Glutamatergic neuron (in vitro differentiated cells): ENCODE measurements at regions not wholly inside any gene's neighbourhood (a gene's known extent, or its start where the extent isn't known, plus 50 kb on each side); places are given as distances from the start of the nearest gene placed in this dataset.

Source experiments
- DNase-seq: peaks from one replicate; pipeline ENCODE4 v3.0.0; 2022
- H3K27ac Mint-ChIP-seq: one replicate; pipeline ENCODE4 v1.8.0; 2020; ENCODE audit warnings: mild to moderate bottlenecking, mixed read lengths, inconsistent platforms; ENCODE audit not compliant: unreplicated experiment
- H3K27me3 Mint-ChIP-seq: one replicate; pipeline ENCODE4 v1.8.0; 2020; ENCODE audit warnings: mild to moderate bottlenecking, moderate library complexity, mixed read lengths, inconsistent platforms; ENCODE audit not compliant: unreplicated experiment
- H3K36me3 Mint-ChIP-seq: one replicate; pipeline ENCODE4 v1.8.0; 2020; ENCODE audit warnings: mild to moderate bottlenecking, mixed read lengths, inconsistent platforms; ENCODE audit not compliant: unreplicated experiment
- H3K4me1 Mint-ChIP-seq: one replicate; pipeline ENCODE4 v1.8.0; 2020; ENCODE audit warnings: mild to moderate bottlenecking, low read depth, mixed read lengths, inconsistent platforms; ENCODE audit not compliant: unreplicated experiment
- H3K4me3 Mint-ChIP-seq: one replicate; pipeline ENCODE4 v1.8.0; 2020; ENCODE audit warnings: mild to moderate bottlenecking, mixed read lengths, inconsistent platforms; ENCODE audit not compliant: unreplicated experiment
- H3K9me3 Mint-ChIP-seq: one replicate; pipeline ENCODE4 v1.8.0; 2020; ENCODE audit warnings: mild to moderate bottlenecking, moderate library complexity, mixed read lengths, inconsistent platforms; ENCODE audit not compliant: unreplicated experiment
- TF ChIP-seq, protein P1 (sequence below): fragments of 200-600 bp; sonication (generic); IDR thresholded peaks from one replicate; pipeline ENCODE4 v1.5.0; 2021; ENCODE audit not compliant: partially characterized antibody, unreplicated experiment

DNA sequence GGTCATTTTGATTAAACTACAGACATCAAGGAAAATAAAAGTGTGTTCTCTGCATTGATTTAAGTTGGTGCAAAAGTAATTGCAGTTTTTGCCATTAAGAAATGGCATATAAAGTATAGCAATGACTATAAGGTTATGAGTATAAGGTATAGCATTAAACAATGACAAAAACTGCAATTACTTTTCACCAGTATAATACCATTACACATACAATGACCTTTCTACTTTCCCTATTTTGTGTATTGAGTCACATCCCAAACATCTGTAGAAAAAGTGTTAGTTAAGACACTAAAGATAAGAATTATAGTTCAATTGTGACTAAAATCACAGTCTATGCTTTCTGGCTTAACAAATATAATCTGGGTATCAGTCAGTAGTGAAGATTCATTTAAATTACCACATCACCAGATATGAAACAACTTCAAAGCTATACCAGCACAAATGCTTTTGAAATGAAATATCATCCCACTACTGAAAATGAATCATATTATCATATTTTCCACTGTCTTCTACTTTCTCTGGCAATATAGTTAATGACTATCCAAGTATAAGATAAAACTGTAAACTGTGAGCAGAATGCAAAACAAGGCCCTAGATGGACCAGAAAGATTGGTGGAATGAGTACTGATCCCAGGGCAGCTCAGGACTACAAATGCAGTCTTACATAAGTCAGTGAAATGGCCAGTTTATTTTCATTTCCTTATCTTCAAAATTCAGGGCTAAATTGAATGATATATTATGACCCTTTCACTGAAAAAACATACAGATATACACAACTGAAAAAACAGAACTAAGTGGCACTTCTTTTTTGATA is 241.1 kb downstream of the ANTXR2 start:
- H3K27ac Mint-ChIP-seq, result no peak overlapping the region
- H3K4me3 Mint-ChIP-seq, result no peak overlapping the region
- TF ChIP-seq, protein P1, sequence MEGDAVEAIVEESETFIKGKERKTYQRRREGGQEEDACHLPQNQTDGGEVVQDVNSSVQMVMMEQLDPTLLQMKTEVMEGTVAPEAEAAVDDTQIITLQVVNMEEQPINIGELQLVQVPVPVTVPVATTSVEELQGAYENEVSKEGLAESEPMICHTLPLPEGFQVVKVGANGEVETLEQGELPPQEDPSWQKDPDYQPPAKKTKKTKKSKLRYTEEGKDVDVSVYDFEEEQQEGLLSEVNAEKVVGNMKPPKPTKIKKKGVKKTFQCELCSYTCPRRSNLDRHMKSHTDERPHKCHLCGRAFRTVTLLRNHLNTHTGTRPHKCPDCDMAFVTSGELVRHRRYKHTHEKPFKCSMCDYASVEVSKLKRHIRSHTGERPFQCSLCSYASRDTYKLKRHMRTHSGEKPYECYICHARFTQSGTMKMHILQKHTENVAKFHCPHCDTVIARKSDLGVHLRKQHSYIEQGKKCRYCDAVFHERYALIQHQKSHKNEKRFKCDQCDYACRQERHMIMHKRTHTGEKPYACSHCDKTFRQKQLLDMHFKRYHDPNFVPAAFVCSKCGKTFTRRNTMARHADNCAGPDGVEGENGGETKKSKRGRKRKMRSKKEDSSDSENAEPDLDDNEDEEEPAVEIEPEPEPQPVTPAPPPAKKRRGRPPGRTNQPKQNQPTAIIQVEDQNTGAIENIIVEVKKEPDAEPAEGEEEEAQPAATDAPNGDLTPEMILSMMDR, result no peak
- peaks cover 11% of the 10 kb centered on the region for H3K36me3 Mint-ChIP-seq
- no peaks in the 10 kb centered on the region for H3K9me3 Mint-ChIP-seq
- DNase-seq, result no peak
- H3K4me1 Mint-ChIP-seq, result no peaks in the 10 kb centered on the region
- no peaks in the 10 kb centered on the region for H3K27me3 Mint-ChIP-seq

DNA sequence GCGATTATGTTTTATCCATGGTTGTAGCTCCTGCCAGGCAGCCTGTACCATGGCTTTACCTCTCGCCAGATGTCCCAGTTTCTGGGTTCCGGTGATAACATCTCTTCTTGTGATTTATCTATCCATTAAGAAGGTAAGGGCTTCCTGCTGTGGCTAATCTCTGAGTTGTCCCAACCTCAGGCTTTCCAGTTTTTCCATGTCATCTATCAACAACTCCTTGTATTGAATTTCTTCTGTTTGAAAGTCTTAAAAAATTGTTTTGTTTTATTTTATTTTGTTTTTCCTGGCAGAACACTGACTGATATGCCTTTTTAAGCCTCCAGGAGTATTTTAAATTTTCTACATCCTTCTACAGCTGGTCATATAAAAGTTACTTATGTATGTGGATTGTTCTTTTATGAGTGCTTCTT is 241.9 kb downstream of the ANTXR2 start:
- no peaks in the 10 kb centered on the region for H3K9me3 Mint-ChIP-seq
- H3K27me3 Mint-ChIP-seq, result no peaks in the 10 kb centered on the region
- no peaks in the 10 kb centered on the region for H3K4me1 Mint-ChIP-seq
- TF ChIP-seq, protein P1, result no peak
- H3K4me3 Mint-ChIP-seq, result no peak overlapping the region
- H3K27ac Mint-ChIP-seq, result no peak overlapping the region
- DNase-seq, result no peak
- H3K36me3 Mint-ChIP-seq, result peaks cover 5% of the 10 kb centered on the region

DNA sequence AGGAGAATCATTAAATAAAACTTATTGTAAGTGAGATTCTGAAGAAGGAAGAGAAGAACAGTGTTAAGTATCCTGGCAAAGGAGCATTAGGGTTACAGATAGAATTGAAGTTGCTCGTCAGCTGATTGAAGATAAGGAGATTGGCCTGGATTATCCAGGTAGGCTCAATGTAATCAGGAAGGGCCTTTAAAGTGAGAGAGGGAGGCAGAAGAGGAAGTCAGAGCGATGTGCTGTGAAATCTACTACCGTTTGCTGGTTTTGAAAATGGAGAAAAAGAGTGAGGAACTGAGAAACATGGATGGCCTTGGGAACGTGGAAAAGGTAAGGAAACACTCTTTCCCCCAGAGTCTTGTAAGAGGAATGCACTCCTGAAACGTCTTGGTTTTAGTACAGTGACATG is 245.7 kb downstream of the ANTXR2 start:
- H3K9me3 Mint-ChIP-seq, result no peaks in the 10 kb centered on the region
- no peak overlapping the region for H3K27ac Mint-ChIP-seq
- no peaks in the 10 kb centered on the region for H3K4me1 Mint-ChIP-seq
- TF ChIP-seq, protein P1, result no peak
- H3K36me3 Mint-ChIP-seq, result peaks cover 3% of the 10 kb centered on the region
- no peak overlapping the region for H3K4me3 Mint-ChIP-seq
- DNase-seq, result no peak
- H3K27me3 Mint-ChIP-seq, result no peaks in the 10 kb centered on the region

GRCh38 chr4:79823148-79823763 is 249.8 kb downstream of the ANTXR2 start:
- DNase-seq, result no peak

More at GRCh38 chr4:79823148-79823763, 249.8 kb downstream of the ANTXR2 start:
- Mint-ChIP-seq H3K9me3 (no peaks in the 10 kb centered on the region), H3K4me3 (no peak overlapping the region), H3K27me3 (no peaks in the 10 kb centered on the region), H3K4me1 (no peaks in the 10 kb centered on the region), H3K36me3 (peaks cover 3% of the 10 kb centered on the region), H3K27ac (no peak overlapping the region)
- TF ChIP-seq, protein P1, result no peak
